ENCODE measurements at regions not wholly inside any gene's neighbourhood (a gene's known extent, or its start where the extent isn't known, plus 50 kb on each side); places are given as distances from the start of the nearest gene placed in this dataset.
"Not testable (repeated sequence)": the region's sequence is repeated elsewhere in the genome, so short reads cannot be mapped to it uniquely, and the experiment has no call there.

DNA sequence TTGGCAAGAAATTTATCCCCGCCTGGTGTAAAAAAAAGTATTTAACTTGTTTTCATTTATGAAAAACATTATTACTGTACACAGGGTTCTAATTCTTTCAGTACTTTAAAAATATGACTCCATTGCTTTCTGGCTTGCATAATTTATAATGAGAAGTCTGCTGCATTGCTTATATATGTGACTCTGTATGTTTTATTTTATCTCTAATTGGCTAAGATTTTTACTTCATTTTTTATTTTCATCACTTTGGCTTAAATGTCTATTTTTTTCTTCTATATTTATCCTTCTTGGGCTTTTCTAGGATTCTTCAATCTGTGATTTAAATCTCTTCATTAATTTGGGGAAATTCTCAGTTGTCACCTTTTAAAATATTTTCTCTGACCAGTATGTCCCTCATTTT, 636.6 kb upstream of the NR2F2 start:
- TF ChIP-seq, protein P1, sequence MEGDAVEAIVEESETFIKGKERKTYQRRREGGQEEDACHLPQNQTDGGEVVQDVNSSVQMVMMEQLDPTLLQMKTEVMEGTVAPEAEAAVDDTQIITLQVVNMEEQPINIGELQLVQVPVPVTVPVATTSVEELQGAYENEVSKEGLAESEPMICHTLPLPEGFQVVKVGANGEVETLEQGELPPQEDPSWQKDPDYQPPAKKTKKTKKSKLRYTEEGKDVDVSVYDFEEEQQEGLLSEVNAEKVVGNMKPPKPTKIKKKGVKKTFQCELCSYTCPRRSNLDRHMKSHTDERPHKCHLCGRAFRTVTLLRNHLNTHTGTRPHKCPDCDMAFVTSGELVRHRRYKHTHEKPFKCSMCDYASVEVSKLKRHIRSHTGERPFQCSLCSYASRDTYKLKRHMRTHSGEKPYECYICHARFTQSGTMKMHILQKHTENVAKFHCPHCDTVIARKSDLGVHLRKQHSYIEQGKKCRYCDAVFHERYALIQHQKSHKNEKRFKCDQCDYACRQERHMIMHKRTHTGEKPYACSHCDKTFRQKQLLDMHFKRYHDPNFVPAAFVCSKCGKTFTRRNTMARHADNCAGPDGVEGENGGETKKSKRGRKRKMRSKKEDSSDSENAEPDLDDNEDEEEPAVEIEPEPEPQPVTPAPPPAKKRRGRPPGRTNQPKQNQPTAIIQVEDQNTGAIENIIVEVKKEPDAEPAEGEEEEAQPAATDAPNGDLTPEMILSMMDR (IDR thresholded peaks at IDR 0.05): no peak
- Histone ChIP-seq H3K27ac (no peak overlapping the region), H3K4me1 (no peaks in the 10 kb centered on the region), H3K9me3 (peaks cover 0 to 33% (median 18%) of the 10 kb centered on the region in 3 donors), H3K36me3 (no peaks in the 10 kb centered on the region), H3K27me3 (no peaks in the 10 kb centered on the region), H3K4me3 (no peak overlapping the region)
- intact Hi-C loops (cut with DNase I; ENCODE audit: low total_unique reads): no loop called here
- no peak for DNase-seq

DNA sequence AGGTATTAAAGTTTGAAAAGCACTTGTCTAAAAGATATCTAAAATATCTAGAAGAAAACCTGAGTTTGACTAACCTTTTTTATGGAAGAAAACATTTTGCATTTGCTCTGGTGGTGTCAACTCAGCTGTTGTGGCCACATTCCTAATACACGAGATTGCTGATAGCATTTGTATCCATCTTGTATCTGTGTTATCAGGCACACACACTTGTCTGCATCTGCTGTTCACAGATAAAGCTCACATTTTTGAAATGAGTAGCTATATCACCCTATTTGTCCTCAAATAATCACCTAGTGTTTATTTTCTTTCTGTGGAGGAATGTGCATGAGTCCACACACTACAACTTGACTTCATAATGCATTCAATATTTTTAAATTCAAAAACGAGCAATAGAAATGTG, 632.3 kb upstream of the NR2F2 start:
- Histone ChIP-seq H3K36me3 (peaks cover 0 to 7% (median 0%) of the 10 kb centered on the region in 3 donors), H3K27me3 (no peaks in the 10 kb centered on the region), H3K4me1 (no peaks in the 10 kb centered on the region), H3K4me3 (no peak overlapping the region), H3K27ac (no peak overlapping the region), H3K9me3 (peaks cover 0 to 51% (median 35%) of the 10 kb centered on the region in 3 donors)
- no peak for DNase-seq
- intact Hi-C loops (cut with DNase I; ENCODE audit: low total_unique reads): no loop called here
- TF ChIP-seq, protein P1 (IDR thresholded peaks at IDR 0.05): no peak

DNA sequence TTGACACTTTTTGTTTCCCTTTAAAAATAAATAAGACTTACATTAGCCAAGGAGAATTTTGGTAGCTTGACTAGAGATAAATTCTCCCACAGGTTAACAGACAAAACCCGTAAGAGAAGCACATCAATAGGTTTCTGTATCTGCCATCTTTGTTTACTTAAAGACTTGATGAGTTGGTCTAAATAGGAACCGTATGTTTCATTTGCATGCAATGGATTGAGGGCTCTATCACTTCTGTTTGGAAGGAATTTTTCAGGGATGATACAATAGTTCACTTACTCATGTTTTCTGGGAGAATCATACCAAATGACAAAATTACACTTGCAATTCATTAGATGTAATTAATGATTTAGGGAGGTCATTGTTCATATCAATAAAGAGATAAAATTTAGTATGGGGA, 631.5 kb upstream of the NR2F2 start:
- H3K9me3 ChIP-seq: peaks cover 0 to 49% (median 28%) of the 10 kb centered on the region in 3 donors

DNA sequence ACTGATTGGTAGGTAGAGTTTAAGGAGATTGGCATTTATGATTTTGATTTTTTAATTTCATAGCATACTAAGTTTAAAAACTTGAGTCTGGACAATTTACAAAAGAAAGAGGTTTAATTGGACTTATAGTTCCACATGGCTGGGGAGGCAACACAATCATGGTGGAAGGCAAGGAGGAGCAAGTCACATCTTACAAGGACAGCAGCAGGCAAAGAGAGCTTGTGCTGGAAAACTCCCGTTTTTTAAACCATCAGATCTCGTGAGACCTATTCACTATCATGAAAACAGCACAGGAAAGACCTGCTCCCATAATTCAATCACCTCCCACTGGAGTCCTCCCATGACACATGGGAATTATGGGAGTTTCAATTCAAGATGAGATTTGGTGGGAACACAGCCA, 630.9 kb upstream of the NR2F2 start:
- TF ChIP-seq, protein P1 (IDR thresholded peaks at IDR 0.05): no peak

More for the DNA sequence above, 631.5 kb upstream of the NR2F2 start:
- no peaks in the 10 kb centered on the region for H3K4me1 ChIP-seq
- TF ChIP-seq, protein P1 (IDR thresholded peaks at IDR 0.05): no peak
- H3K27me3 ChIP-seq: no peaks in the 10 kb centered on the region
- H3K27ac ChIP-seq: no peak overlapping the region
- H3K36me3 ChIP-seq: peaks cover 0 to 7% (median 0%) of the 10 kb centered on the region in 3 donors
- no peak for DNase-seq
- intact Hi-C loops (cut with DNase I; ENCODE audit: low total_unique reads): no loop called here
- H3K4me3 ChIP-seq: no peak overlapping the region

DNA sequence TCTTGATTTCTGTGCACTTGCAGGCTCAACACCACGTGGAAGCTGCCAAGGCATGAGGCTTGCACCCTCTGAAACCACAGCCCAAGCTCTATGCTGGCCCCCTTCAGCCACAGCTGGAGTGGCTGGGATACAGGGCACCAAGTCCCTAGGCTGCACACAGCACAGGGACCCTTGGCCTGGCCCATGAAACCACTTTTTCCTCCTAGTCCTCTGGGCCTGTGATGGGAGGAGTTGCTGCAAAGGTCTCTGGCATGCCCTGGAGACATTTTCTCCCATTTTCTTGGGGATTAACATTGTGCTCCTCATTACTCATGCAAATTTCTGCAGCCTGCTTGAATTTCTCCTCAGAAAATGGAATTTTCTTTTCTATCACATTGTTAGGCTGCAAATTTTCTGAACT, 629.8 kb upstream of the NR2F2 start:
- DNase-seq; H3K4me3 ChIP-seq; H3K4me1 ChIP-seq; H3K36me3 ChIP-seq; H3K27ac ChIP-seq; intact Hi-C loops (cut with DNase I; ENCODE audit: low total_unique reads); H3K27me3 ChIP-seq: not testable (repeated sequence)
- H3K9me3 ChIP-seq: peaks cover 0 to 33% (median 23%) of the 10 kb centered on the region in 3 donors

More for the DNA sequence above, 630.9 kb upstream of the NR2F2 start:
- Histone ChIP-seq H3K27ac (no peak overlapping the region), H3K36me3 (peaks cover 0 to 7% (median 0%) of the 10 kb centered on the region in 3 donors), H3K4me3 (no peak overlapping the region), H3K9me3 (peaks cover 0 to 43% (median 26%) of the 10 kb centered on the region in 3 donors), H3K4me1 (no peaks in the 10 kb centered on the region), H3K27me3 (no peaks in the 10 kb centered on the region)
- no peak for DNase-seq
- intact Hi-C loops (cut with DNase I; ENCODE audit: low total_unique reads): no loop called here

DNA sequence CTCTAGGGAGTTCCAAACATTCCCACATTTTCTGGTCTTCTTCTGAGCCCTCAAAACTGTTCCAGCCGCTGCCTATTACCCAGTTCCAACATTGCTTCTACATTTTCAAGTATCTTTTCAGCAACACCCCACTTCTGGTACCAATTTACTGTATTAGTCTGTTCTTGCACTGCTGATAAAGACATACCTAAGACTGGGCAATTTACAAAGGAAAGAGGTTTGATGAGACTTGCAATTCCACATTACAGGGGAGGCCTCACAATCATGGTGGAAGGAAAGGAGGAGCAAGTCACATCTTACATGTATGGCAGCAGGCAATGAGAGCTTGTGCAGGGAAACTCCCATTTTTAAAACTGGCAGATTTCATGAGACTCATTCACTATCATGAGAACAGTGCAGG, 629.1 kb upstream of the NR2F2 start:
- TF ChIP-seq, protein P1 (IDR thresholded peaks at IDR 0.05): no peak
- peaks cover 0 to 7% (median 0%) of the 10 kb centered on the region in 3 donors for H3K36me3 ChIP-seq
- no peaks in the 10 kb centered on the region for H3K27me3 ChIP-seq
- no peak for DNase-seq
- no peaks in the 10 kb centered on the region for H3K4me1 ChIP-seq
- intact Hi-C loops (cut with DNase I; ENCODE audit: low total_unique reads): no loop called here
- H3K27ac ChIP-seq: no peak overlapping the region
- peaks cover 0 to 33% (median 23%) of the 10 kb centered on the region in 3 donors for H3K9me3 ChIP-seq
- no peak overlapping the region for H3K4me3 ChIP-seq
